ENCODE measurements at regions not wholly inside any gene's neighbourhood (a gene's known extent, or its start where the extent isn't known, plus 50 kb on each side); places are given as distances from the start of the nearest gene placed in this dataset.

GRCh38 chr10:111367531-111367930 is 290.7 kb downstream of the ADRA2A start:
- Mint-ChIP-seq H3K4me3 (no peak overlapping the region), H3K4me1 (no peaks in the 10 kb centered on the region), H3K27me3 (peaks cover 17% of the 10 kb centered on the region), H3K27ac (no peak overlapping the region), H3K9me3 (ENCODE audit: insufficient read depth) (no peaks in the 10 kb centered on the region)
- H3K79me2 ChIP-seq (ENCODE audit: control insufficient read depth, insufficient read depth, low read length), result no peaks in the 10 kb centered on the region
- H3K9ac ChIP-seq (ENCODE audit: low read length), result no peak overlapping the region
- no CpG with 5 or more reads among the region's 2 CpGs for WGBS (ENCODE audit: insufficient coverage)
- H4K20me1 ChIP-seq (ENCODE audit: control insufficient read depth, insufficient read depth, low read length, poor library complexity, severe bottlenecking), result no peaks in the 10 kb centered on the region
- ATAC-seq (ENCODE audit: low read depth), result no peak
- TF ChIP-seq EZH2 (IDR thresholded peaks at IDR 0.05; ENCODE audit: borderline replicate concordance, insufficient read depth, low read depth, low read length, poor library complexity, severe bottlenecking) (no peak), CTCF (IDR thresholded peaks at IDR 0.05) (no peak)
- no peak overlapping the region for H3K4me2 ChIP-seq (replicated peaks; ENCODE audit: low read depth, low read length, poor library complexity, severe bottlenecking)
- peaks cover 0 to 2% (median 0%) of the 10 kb centered on the region in 4 experiments for H3K27me3 ChIP-seq (replicated peaks in 1 of 4; ENCODE audit: control extremely low read depth in 1 of 4, control insufficient read depth in 3 of 4, insufficient read depth in 4 of 4, low read length in 3 of 4)
- no peaks in the 10 kb centered on the region for H3K36me3 ChIP-seq (replicated peaks in 1 of 2; ENCODE audit: control extremely low read depth in 1 of 2, control insufficient read depth in 1 of 2, extremely low read depth in 1 of 2, insufficient read depth in 2 of 2, low read length in 1 of 2)
- H3K4me1 ChIP-seq (ENCODE audit: control insufficient read depth in 2 of 2, insufficient read depth in 2 of 2, low read length in 2 of 2), result no peaks in the 10 kb centered on the region
- H2AFZ ChIP-seq (ENCODE audit: insufficient read depth, low read depth, low read length, poor library complexity, severe bottlenecking), result no peak overlapping the region
- POLR2A ChIA-PET, result no interaction called here
- no peak for DNase-seq
- intact Hi-C loops (cut with micrococcal nuclease), result no loop called here
- no peak overlapping the region for H3K27ac ChIP-seq (ENCODE audit: low read length in 2 of 2)
- no peaks in the 10 kb centered on the region for H3K9me3 ChIP-seq (ENCODE audit: control extremely low read depth in 1 of 3, control insufficient read depth in 2 of 3, insufficient read depth in 1 of 3, low read length in 2 of 3)
- H3K4me3 ChIP-seq (ENCODE audit: control extremely low read depth in 1 of 5, extremely low read depth in 1 of 5, insufficient read depth in 1 of 5, low read depth in 2 of 5, low read length in 4 of 5), result no peak overlapping the region
- CTCF ChIA-PET, result no interaction called here

- Histone ChIP-seq H2AFZ (ENCODE audit: insufficient read depth, low read depth, low read length, poor library complexity, severe bottlenecking) (no peak overlapping the region), H3K27ac (ENCODE audit: low read length in 2 of 2) (no peak overlapping the region), H3K27me3 (replicated peaks in 1 of 4; ENCODE audit: control extremely low read depth in 1 of 4, control insufficient read depth in 3 of 4, insufficient read depth in 4 of 4, low read length in 3 of 4) (peaks cover 0 to 4% (median 1%) of the 10 kb centered on the region in 4 experiments), H3K9me3 (ENCODE audit: control extremely low read depth in 1 of 3, control insufficient read depth in 2 of 3, insufficient read depth in 1 of 3, low read length in 2 of 3) (no peaks in the 10 kb centered on the region), H3K4me1 (ENCODE audit: control insufficient read depth in 2 of 2, insufficient read depth in 2 of 2, low read length in 2 of 2) (no peaks in the 10 kb centered on the region), H3K79me2 (ENCODE audit: control insufficient read depth, insufficient read depth, low read length) (no peaks in the 10 kb centered on the region), H3K4me3 (ENCODE audit: control extremely low read depth in 1 of 5, extremely low read depth in 1 of 5, insufficient read depth in 1 of 5, low read depth in 2 of 5, low read length in 4 of 5) (no peak overlapping the region), H3K9ac (ENCODE audit: low read length) (no peak overlapping the region), H4K20me1 (ENCODE audit: control insufficient read depth, insufficient read depth, low read length, poor library complexity, severe bottlenecking) (no peaks in the 10 kb centered on the region), H3K4me2 (replicated peaks; ENCODE audit: low read depth, low read length, poor library complexity, severe bottlenecking) (no peak overlapping the region), H3K36me3 (replicated peaks in 1 of 2; ENCODE audit: control extremely low read depth in 1 of 2, control insufficient read depth in 1 of 2, extremely low read depth in 1 of 2, insufficient read depth in 2 of 2, low read length in 1 of 2) (no peaks in the 10 kb centered on the region)
- ChIA-PET POLR2A (no interaction called here), CTCF (no interaction called here)
- ATAC-seq (ENCODE audit: low read depth) (no peak), DNase-seq (no peak)
- intact Hi-C loops (cut with micrococcal nuclease), result no loop called here
- 66% methylated on average over 3 of the region's 3 CpGs for WGBS (ENCODE audit: insufficient coverage)
- TF ChIP-seq CTCF (IDR thresholded peaks at IDR 0.05), result no peak
- TF ChIP-seq EZH2 (IDR thresholded peaks at IDR 0.05; ENCODE audit: borderline replicate concordance, insufficient read depth, low read depth, low read length, poor library complexity, severe bottlenecking), result no peak
- Mint-ChIP-seq H3K27ac (no peak overlapping the region), H3K27me3 (peaks cover 11% of the 10 kb centered on the region), H3K4me3 (no peak overlapping the region), H3K9me3 (ENCODE audit: insufficient read depth) (no peaks in the 10 kb centered on the region), H3K4me1 (no peaks in the 10 kb centered on the region)
Measured at GRCh38 chr10:111370101-111370500, 293.3 kb downstream of the ADRA2A start.
